ENCODE measurements at regions not wholly inside any gene's neighbourhood (a gene's known extent, or its start where the extent isn't known, plus 50 kb on each side); places are given as distances from the start of the nearest gene placed in this dataset.
A peak's percentile ranks its signal among the peaks of the same experiment; 100 is the strongest.

DNA sequence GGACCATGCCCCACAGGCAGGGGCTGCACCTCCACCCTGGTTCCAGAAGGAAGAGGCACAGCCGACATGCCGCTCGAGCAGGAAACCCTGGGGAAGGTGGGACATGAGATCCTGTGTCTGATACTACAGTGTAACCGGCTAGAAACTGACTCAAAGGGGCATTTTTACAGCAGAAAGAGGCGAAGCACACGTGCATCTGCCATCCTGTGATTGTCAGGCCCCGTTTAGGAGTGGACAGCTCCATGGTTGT is 62.7 kb downstream of the SIK1 start:
- DNase-seq (ENCODE audit: low spot score): no peak

DNA sequence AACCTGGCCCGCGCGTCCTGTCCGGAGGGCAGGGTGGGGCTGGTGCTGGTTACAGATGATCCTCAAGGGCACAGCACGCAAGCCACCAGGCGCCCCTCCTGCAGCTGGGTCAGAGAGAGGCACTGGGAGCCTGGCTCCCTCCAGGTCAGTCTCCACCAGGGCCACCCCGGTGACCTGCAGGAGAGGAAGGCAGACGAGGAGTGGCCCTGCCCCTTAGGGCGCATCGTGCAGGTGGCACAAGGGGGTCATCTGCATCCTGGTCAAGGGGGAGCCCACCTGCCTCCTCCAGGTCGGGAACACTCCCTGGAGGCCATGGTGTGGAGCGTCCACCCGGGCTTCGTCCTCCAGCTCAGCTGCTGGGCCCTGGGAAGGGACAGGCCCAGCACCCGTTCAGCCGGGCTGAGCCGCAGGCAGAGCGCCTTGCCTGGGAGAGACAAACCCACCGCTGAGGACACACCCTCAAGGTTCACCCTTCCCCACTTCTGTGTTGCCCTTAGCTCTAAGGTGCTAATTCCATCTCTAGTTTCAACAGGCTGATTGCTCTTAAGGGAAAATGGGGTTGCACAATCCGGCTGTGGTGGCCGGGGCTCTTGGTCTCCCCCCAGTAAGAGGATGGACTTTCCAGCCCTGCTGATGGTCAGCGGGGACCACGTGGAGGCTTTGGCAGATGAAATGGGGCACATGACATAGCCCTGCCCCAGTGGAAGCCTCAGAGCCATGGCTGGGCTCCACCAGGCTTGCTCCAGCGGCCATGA is 63.2 kb downstream of the SIK1 start:
- DNase-seq (ENCODE audit: low spot score): no peak

DNA sequence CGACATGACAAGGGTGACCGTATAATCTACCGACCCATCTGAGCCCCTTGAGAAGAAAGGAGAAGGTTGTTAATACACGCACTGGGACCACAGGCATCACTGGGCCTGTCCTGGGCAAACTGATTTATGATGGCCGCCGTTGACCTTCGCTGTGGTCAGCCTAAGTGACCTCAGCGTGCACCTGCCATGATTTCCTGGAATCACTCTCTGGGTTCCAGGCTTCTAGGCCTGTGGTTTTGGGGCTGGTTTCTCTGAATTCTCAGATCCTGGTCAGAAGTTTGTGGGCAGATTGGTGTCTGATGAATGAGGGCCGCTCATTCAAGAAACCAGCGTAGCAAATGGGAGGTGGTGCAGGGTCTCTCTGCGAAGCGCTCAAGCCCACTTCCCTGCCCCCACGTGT is 64.0 kb downstream of the SIK1 start:
- DNase-seq (ENCODE audit: low spot score): no peak

- DNase-seq (ENCODE audit: low spot score): peak; percentile 75
Observed at GRCh38 chr21:43362321-43362791, 64.6 kb downstream of the SIK1 start.

- DNase-seq (ENCODE audit: low spot score): peak; percentile 56
Observed at GRCh38 chr21:43361493-43362296, 65.2 kb downstream of the SIK1 start.

DNA sequence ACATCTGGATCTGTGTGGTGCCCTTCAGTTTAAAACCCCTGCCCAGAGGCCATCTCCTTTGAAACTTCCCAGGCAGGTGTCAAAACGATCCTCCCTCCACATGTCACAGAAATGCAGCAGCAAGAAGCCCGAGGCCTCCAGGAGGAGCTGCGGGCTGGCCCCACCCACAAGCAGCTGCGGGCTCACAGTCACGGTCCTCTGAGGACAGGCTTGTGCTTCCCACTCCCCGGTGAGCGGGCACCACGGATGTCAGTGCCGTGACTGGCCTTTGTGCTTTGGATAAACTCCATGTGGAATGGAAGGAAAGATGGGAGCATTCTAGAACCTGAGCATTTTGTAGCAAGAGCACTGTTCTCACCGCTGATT is 65.8 kb downstream of the SIK1 start:
- peak; percentile 44 for DNase-seq (ENCODE audit: low spot score)

DNA sequence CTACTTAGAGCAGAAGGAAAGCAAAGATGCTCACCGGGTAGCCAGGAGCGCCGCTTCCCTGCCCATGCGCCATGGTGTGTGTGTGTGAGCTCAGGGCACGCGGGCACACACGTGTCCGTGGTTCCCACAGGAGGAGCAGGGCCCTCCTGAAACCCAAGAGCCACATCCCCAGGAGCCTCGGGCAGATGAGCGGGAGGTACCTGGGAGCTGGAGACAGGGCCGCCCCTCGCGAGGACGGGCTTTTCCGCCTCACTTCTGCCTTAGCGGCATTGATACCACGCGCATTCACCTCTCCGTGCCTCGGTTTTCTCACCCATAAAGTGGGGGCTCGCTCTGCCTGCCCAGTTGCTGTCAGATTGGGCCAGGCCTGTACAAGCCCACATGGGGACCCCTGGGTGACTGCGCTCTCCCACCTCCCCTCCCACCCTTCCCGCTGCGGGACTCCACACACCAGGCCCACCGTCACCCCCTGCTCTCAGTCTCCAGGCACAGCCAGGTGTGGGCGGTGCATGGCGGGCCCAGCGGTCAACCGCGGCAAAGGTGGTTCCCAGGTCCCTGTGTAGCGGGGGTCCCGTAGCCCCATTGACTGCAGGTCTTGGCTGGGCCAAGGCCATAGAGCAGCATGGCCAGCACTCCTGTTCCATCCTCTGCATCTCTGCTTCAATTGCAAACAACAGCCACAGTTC is 66.3 kb downstream of the SIK1 start:
- DNase-seq (ENCODE audit: low spot score): no peak

DNA sequence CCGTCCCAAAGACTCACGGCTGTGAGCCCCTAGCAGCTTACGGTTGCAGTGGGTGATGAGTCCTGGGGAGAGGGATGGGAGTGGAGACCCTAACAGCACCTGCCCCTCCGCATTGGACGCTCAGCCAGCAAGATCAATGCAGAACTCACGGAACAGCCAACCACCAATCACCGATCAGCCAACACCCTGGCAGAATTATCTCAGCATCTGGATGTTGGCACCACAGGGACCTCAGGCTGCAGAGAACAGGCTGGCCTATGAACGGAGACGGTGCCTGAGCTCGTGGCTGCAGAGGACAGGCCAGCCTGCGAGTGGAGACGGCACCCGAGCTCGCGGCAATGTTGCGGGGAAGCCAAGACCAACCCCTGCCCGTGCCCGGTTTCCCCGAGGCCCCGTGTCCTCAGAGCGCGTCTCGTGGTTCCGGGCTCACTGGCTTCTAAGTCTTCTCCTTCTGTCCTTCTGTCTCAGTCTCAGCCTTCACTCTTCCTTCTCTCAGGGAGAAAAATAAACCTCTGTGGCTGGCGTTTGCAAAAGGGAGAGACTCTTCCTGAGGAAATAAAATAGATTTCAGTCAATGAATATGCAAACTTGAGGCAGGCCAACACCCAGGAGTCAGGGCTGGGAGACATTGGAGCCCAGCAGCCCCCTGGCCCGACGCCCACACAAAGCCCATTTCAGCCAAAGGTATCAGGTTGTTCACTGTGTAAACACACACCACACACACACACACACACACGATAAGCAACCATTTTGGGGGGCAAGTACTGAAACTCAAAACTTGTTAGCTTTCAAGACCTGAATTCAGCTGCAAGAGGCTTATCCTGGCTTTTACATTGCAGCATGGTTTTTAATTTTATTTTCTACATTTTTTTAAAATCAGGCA is 67.8 kb downstream of the SIK1 start:
- DNase-seq (ENCODE audit: low spot score): no peak

DNA sequence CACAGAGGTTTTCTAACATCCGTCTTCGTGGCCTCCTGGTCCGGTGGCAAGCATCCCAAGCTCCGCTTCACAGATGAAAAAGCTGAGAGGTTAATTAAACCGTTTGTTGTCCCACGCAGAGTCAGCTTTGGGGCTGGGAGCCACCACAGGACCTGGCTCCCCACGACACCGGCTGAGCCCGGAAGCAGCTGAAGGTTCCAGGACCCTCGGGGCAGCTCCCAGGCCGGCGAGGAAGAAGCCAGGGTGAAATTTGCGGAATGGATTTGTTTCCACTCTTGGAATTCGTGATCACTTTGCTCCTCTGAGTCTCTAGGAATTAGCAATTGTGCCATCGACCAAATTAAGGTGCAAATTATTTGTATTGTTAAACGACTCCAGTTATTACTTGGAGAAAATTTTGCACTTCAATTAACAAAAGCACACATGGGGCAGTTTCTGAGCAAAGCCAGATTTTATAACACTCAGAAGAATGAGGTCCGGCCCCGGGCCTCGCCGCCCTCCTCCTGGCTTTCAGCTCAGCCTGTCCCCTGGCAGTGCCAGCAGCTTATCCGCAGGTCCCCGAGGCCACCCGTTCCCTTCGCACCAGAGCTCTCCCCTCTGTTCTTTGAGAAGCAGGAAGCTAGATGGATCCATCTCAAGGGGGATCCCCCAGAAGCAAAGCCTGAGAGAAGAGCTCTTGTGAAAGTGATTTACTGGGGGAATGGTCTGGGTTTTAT is 69.1 kb downstream of the SIK1 start:
- DNase-seq (ENCODE audit: low spot score): no peak

DNA sequence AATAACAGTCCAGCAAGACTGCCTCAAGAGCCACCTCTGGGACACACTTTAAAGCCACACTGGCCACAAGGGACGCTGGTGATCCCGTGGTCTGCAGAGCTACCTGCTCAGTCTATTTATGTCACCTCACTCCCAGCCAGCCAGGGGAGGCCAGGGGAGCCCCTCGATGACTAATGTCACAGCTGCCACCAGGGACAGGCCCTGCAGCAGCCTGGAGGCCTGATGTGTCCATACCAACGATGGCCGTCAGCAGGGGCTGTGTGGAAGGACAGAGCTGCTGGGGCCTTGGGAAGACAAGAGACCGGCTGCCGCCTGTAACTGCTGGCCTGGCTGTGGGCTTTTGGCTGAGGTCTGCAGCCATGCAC is 71.0 kb downstream of the SIK1 start:
- DNase-seq (ENCODE audit: low spot score): no peak

DNA sequence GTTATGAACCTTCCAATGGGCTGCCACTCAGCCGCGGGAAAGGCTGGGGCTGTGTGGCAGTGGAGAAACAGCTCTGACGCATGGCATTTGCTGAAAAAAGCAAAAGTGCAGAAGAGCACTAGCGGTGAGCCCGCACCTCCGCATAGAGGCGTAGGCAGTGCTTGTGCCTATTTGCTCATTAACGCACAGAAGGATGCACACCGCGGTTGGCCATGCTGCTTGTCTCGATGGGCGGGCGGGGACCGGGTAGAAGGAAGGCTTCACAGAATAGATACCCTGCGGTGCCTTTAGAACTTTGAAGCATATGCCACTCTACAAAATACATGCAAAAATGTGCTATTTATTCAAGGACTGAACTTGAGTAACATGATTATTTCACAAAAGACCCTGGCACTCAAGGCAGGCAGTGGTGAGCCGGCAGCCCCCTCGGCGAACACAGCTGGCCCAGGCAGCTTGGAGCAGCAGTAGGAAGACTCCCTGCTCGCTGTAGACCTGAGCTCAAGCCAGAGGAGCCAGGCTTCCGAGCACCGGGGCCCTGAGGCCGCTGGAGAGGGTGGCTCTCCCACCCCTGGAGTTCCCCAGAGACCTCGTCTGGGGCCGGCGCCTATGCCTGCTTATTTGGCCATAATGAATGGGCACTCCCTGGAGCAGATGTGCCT is 71.5 kb downstream of the SIK1 start:
- no peak for DNase-seq (ENCODE audit: low spot score)

GRCh38 chr21:43354666-43355065 is 72.3 kb downstream of the SIK1 start:
- DNase-seq (ENCODE audit: low spot score): no peak

DNA sequence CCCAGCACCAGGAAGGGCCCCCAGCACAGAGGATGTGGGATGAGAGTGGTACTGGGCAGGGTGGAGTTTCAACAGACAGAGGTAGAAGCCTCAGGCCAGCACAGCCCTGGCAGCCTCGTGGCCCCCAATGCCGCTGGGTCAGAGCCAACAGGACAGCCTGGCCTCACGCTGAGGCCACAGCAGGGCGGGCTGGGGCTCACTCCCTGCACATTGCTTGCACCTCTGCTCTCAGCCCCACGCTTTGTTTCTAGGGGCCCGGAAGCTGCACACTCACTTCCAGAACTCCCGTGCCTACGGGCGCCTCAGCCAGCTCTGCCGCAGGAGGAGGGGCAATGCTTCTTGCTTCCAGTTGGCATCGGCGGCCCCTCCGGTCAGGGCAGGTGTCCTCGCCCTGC is 72.9 kb downstream of the SIK1 start:
- DNase-seq (ENCODE audit: low spot score): no peak

DNA sequence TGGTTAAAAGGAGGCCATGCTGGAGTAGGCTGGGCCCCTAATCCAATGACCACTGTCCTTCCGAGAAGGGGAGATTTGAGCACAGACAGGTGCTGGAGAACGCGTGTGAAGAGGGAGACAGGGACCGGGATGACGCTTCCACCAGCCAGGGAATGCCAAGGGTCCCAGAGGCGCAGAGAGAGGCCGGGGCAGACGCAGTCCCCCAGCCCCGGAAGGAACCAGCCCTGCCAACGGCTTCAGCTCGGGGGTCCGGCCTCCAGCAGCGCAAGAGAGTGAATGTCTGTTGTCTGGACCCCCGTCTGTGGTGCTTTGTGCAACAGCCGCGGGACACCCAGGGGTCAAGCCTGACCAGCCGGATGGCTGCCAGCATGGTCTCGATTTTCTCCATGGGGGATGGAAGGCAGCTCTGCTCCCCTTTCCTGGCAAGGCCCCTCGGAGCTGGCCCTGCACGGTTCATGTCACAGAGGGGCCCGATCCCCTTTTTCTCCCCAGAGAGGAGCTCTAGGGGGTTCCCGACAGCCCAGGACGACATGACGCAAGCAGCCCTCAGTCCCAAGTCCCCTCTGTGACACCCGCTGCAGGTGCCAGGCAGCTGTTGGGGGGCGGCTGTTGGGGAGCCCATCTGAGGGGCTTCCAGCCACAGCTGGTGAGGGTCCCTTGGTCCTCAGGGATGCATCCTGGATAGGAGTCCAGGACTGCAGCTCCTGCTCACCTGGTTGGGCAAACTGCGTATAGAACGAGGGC is 73.5 kb downstream of the SIK1 start:
- DNase-seq (ENCODE audit: low spot score): no peak

DNA sequence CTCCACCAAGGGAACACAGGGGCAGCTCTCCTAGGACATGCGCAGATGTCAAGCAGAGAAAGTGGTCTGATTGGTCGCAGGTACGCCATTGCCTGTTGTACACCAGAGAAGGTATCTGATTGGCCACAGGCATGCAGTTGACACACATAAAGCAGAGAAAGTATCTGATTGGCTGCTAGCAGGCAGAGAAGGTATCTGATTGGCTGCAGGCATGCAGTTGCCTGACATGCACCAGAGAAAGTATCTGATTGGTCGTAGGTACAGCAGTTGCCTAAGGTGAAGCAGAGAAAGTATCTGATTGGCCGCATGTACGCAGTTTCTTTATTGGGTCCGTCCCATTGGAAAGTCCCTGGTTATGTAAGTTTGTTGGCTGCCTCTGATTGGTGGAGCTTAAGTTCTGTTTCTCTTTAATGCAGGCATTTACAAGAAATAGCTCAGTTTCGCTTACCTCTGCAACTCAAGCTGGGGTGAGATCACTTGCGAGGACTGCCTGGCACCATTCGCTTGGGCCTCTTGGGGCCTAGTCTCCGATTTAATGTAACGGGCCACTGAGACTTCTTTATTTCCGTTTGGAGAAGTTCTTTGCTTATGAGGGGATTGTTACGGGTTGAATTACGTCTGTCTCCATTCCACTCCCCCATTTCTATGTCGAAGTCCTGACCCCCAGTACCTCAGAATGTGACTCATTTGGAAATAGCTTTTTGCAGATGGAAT is 74.2 kb downstream of the SIK1 start:
- DNase-seq (ENCODE audit: low spot score): no peak

GRCh38 chr21:43352154-43352537 is 74.8 kb downstream of the SIK1 start:
- DNase-seq (ENCODE audit: low spot score): no peak

DNA sequence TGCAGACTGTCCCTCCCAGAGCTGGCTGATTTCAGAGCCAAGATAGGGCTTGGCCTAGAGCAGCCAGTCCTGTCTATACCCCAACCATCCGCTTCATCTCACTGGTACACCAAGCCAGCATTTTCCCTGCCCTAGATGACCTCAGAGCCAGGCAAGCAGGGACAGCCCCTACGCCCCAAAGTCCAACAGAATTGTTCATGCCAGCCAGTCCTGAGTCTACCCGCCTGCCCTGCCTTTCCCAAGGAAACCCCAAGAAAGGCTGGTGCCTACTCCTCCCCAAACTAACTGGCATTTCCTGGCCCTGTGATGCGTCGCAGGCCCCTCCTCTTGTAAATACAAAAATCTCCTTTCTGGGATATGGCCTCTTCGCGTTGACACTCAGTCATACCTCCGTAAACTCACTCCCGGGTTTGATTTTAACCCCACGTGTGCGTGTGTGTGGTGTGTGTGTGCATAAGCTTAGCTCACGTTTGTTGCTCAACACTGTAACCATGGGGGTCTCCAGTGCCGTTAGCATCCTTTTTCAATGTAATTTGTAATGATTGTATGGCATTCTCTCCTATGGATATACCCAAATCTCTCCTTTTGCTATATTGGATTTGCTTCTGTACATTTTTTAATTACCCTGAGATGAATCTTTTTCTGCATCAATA is 75.3 kb downstream of the SIK1 start:
- DNase-seq (ENCODE audit: low spot score): no peak

DNA sequence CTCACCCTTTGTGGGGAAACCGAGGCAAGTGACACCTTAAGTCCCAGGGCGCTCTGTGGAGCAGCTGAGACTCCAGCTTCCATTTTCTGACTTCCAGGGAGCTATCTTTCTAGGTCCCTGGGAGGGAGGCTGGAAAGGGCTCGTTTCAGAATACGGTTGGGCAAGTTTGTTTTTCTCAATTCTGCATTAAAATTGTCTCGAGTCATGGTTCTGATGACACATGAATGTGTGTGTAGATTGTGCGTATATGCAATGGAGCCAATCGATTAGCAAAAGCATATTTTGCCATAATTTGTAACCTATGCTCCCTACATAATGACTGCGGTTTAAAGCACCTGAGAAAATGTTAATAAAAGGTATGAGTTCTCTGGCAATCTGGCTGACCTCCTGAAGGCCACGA is 77.3 kb downstream of the SIK1 start:
- no peak for DNase-seq (ENCODE audit: low spot score)

DNA sequence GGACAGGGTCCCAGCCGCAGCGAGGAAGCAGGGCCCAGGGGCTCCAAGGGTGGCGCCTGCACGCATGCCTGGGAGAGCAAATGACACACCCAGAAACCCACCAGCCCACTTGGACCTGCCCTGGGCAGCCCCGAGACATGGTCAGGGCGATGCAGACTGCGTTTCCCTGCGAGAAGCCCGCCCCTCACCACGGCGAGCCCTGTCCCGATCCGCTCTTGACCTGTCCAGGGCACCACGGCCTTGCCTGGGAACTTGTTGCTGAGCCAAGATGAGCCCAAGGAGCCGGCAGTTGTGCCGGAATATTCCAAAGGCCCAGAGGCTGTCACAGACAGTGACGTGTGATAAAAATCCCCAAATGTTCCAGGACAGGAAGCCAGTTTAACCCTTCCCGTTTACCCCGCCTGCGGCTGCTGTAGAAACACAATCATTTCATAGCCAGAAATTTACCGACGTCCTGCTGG is 78.1 kb downstream of the SIK1 start:
- DNase-seq (ENCODE audit: low spot score): no peak
